ENCODE measurements at regions not wholly inside any gene's neighbourhood (a gene's known extent, or its start where the extent isn't known, plus 50 kb on each side); places are given as distances from the start of the nearest gene placed in this dataset.
A peak's percentile ranks its signal among the peaks of the same experiment; 100 is the strongest.

- Histone ChIP-seq H3K4me3 (ENCODE audit: low read depth, low read length) (no peak overlapping the region), H3K36me3 (replicated peaks) (no peaks in the 10 kb centered on the region), H3K27me3 (replicated peaks) (no peaks in the 10 kb centered on the region), H3K27ac (no peak overlapping the region)
- no peak for TF ChIP-seq CTCF (IDR thresholded peaks at IDR 0.05; ENCODE audit: low read depth, low read length, missing control alignments)
- no peak for DNase-seq
- in situ Hi-C loops (cut with HindIII; ENCODE audit: low pct_ligation_motif_present, low sequenced_read_pairs) = no loop called here
These were observed 99.4 kb upstream of the RGPD4 start for GRCh38 chr2:107727318-107727717.

- H3K4me3 ChIP-seq (ENCODE audit: low read depth, low read length) = no peak overlapping the region
- H3K27me3 ChIP-seq (replicated peaks) = no peaks in the 10 kb centered on the region
- H3K36me3 ChIP-seq (replicated peaks) = no peaks in the 10 kb centered on the region
- TF ChIP-seq CTCF (IDR thresholded peaks at IDR 0.05; ENCODE audit: low read depth, low read length, missing control alignments) = no peak
- no peak overlapping the region for H3K27ac ChIP-seq
- in situ Hi-C loops (cut with HindIII; ENCODE audit: low pct_ligation_motif_present, low sequenced_read_pairs) = no loop called here
- DNase-seq = peak; percentile 21
These were observed 98.1 kb upstream of the RGPD4 start for GRCh38 chr2:107728586-107728985.

GRCh38 chr2:107729440-107729839 lies 97.3 kb upstream of the RGPD4 start:
- Histone ChIP-seq H3K36me3 (replicated peaks) (no peaks in the 10 kb centered on the region), H3K27me3 (replicated peaks) (no peaks in the 10 kb centered on the region), H3K4me3 (ENCODE audit: low read depth, low read length) (no peak overlapping the region), H3K27ac (no peak overlapping the region)
- in situ Hi-C loops (cut with HindIII; ENCODE audit: low pct_ligation_motif_present, low sequenced_read_pairs) = no loop called here
- DNase-seq = no peak
- TF ChIP-seq CTCF (IDR thresholded peaks at IDR 0.05; ENCODE audit: low read depth, low read length, missing control alignments) = no peak

GRCh38 chr2:107730898-107731297 lies 95.8 kb upstream of the RGPD4 start:
- in situ Hi-C loops (cut with HindIII; ENCODE audit: low pct_ligation_motif_present, low sequenced_read_pairs) = no loop called here
- Histone ChIP-seq H3K27me3 (replicated peaks) (no peaks in the 10 kb centered on the region), H3K36me3 (replicated peaks) (no peaks in the 10 kb centered on the region), H3K4me3 (ENCODE audit: low read depth, low read length) (no peak overlapping the region), H3K27ac (no peak overlapping the region)
- no peak for TF ChIP-seq CTCF (IDR thresholded peaks at IDR 0.05; ENCODE audit: low read depth, low read length, missing control alignments)
- DNase-seq = no peak

- Histone ChIP-seq H3K36me3 (replicated peaks) (no peaks in the 10 kb centered on the region), H3K27me3 (replicated peaks) (no peaks in the 10 kb centered on the region), H3K27ac (no peak overlapping the region), H3K4me3 (ENCODE audit: low read depth, low read length) (no peak overlapping the region)
- in situ Hi-C loops (cut with HindIII; ENCODE audit: low pct_ligation_motif_present, low sequenced_read_pairs) = no loop called here
- DNase-seq = no peak
- no peak for TF ChIP-seq CTCF (IDR thresholded peaks at IDR 0.05; ENCODE audit: low read depth, low read length, missing control alignments)
These were observed 95.3 kb upstream of the RGPD4 start for GRCh38 chr2:107731435-107731834.

GRCh38 chr2:107735201-107735600 lies 91.5 kb upstream of the RGPD4 start:
- Histone ChIP-seq H3K36me3 (replicated peaks) (no peaks in the 10 kb centered on the region), H3K4me3 (ENCODE audit: low read depth, low read length) (no peak overlapping the region), H3K27me3 (replicated peaks) (no peaks in the 10 kb centered on the region), H3K27ac (no peak overlapping the region)
- no peak for DNase-seq
- TF ChIP-seq CTCF (IDR thresholded peaks at IDR 0.05; ENCODE audit: low read depth, low read length, missing control alignments) = no peak
- in situ Hi-C loops (cut with HindIII; ENCODE audit: low pct_ligation_motif_present, low sequenced_read_pairs) = no loop called here

All from brain microvascular endothelial cell (primary cell).